Lower lobe of right lung (tissue), 2 donors: ENCODE measurements at regions not wholly inside any gene's neighbourhood (a gene's known extent, or its start where the extent isn't known, plus 50 kb on each side); places are given as distances from the start of the nearest gene placed in this dataset.

Experiments
- ATAC-seq, 2 donors: fragments of 200-7000 bp; cut with Tn5 transposase; one replicate each; pipeline ENCODE4 v1.9.1; 2020 to 2022; ENCODE audit warnings: mild to moderate bottlenecking in 2 of 2, moderate library complexity in 2 of 2
- DNase-seq: peaks from one replicate; pipeline ENCODE4 v3.0.0-alpha.2; 2020
- H3K27ac ChIP-seq: fragments of 200-600 bp; one replicate; pipeline ENCODE4 v1.8.0; 2022
- H3K27me3 ChIP-seq: fragments of 200-600 bp; one replicate; pipeline ENCODE4 v1.8.0; 2022; ENCODE audit warnings: low read depth
- H3K36me3 ChIP-seq: fragments of 200-600 bp; one replicate; pipeline ENCODE4 v1.8.0; 2022; ENCODE audit warnings: mild to moderate bottlenecking
- H3K4me1 ChIP-seq: fragments of 200-600 bp; one replicate; pipeline ENCODE4 v1.8.0; 2022
- H3K4me3 ChIP-seq: fragments of 200-600 bp; one replicate; pipeline ENCODE4 v1.8.0; 2022; ENCODE audit warnings: mild to moderate bottlenecking
- H3K9me3 ChIP-seq: fragments of 200-600 bp; one replicate; pipeline ENCODE4 v1.8.0; 2022
- CTCF ChIP-seq: fragments of 200-600 bp; IDR thresholded peaks from one replicate; pipeline ENCODE4 v1.8.0; 2022; ENCODE audit warnings: antibody characterized with exemption, mild to moderate bottlenecking
- intact Hi-C: fragments of 100-400 bp; cut with DNase I; formaldehyde crosslinking; loops from one replicate; pipeline ENCODE4 v1.11.0; 2022
- donor health status: DM: no; HTN: yes; CAD: no; lungs with severe emphysema.

- DNase-seq: no peak
- no peaks in the 10 kb centered on the region for H3K9me3 ChIP-seq
- no peak for ATAC-seq
- no peaks in the 10 kb centered on the region for H3K4me1 ChIP-seq
- no peaks in the 10 kb centered on the region for H3K36me3 ChIP-seq
- intact Hi-C loops: no loop called here
- no peak overlapping the region for H3K4me3 ChIP-seq
- no peaks in the 10 kb centered on the region for H3K27me3 ChIP-seq
- H3K27ac ChIP-seq: no peak overlapping the region
- TF ChIP-seq CTCF: no peak
Observed at GRCh38 chrX:16222151-16222550, 54.9 kb downstream of the MAGEB17 start.

GRCh38 chrX:16223385-16223784 lies 56.1 kb downstream of the MAGEB17 start:
- Histone ChIP-seq H3K4me3 (no peak overlapping the region), H3K36me3 (no peaks in the 10 kb centered on the region), H3K9me3 (no peaks in the 10 kb centered on the region), H3K27me3 (no peaks in the 10 kb centered on the region), H3K27ac (no peak overlapping the region), H3K4me1 (no peaks in the 10 kb centered on the region)
- no peak for ATAC-seq
- no peak for DNase-seq
- intact Hi-C loops: no loop called here
- no peak for TF ChIP-seq CTCF

GRCh38 chrX:16239211-16239610 lies 71.9 kb downstream of the MAGEB17 start:
- ATAC-seq (no peak), DNase-seq (no peak)
- no peak for TF ChIP-seq CTCF
- H3K27ac ChIP-seq: no peak overlapping the region
- H3K9me3 ChIP-seq: no peaks in the 10 kb centered on the region
- H3K36me3 ChIP-seq: no peaks in the 10 kb centered on the region
- no peaks in the 10 kb centered on the region for H3K27me3 ChIP-seq
- intact Hi-C loops: no loop called here
- no peak overlapping the region for H3K4me3 ChIP-seq
- H3K4me1 ChIP-seq: no peaks in the 10 kb centered on the region

GRCh38 chrX:16240231-16240905 lies 73.1 kb downstream of the MAGEB17 start:
- H3K4me1 ChIP-seq: no peaks in the 10 kb centered on the region
- H3K27ac ChIP-seq: no peak overlapping the region
- TF ChIP-seq CTCF: no peak
- intact Hi-C loops: no loop called here
- H3K27me3 ChIP-seq: no peaks in the 10 kb centered on the region
- no peaks in the 10 kb centered on the region for H3K36me3 ChIP-seq
- ATAC-seq (no peak), DNase-seq (no peak)
- no peaks in the 10 kb centered on the region for H3K9me3 ChIP-seq
- no peak overlapping the region for H3K4me3 ChIP-seq

GRCh38 chrX:16240968-16241367 lies 73.7 kb downstream of the MAGEB17 start:
- DNase-seq (no peak), ATAC-seq (no peak)
- intact Hi-C loops: no loop called here
- Histone ChIP-seq H3K4me1 (no peaks in the 10 kb centered on the region), H3K36me3 (no peaks in the 10 kb centered on the region), H3K27ac (no peak overlapping the region), H3K4me3 (no peak overlapping the region), H3K9me3 (no peaks in the 10 kb centered on the region), H3K27me3 (no peaks in the 10 kb centered on the region)
- no peak for TF ChIP-seq CTCF
